ENCODE measurements at regions not wholly inside any gene's neighbourhood (a gene's known extent, or its start where the extent isn't known, plus 50 kb on each side); places are given as distances from the start of the nearest gene placed in this dataset.

DNA sequence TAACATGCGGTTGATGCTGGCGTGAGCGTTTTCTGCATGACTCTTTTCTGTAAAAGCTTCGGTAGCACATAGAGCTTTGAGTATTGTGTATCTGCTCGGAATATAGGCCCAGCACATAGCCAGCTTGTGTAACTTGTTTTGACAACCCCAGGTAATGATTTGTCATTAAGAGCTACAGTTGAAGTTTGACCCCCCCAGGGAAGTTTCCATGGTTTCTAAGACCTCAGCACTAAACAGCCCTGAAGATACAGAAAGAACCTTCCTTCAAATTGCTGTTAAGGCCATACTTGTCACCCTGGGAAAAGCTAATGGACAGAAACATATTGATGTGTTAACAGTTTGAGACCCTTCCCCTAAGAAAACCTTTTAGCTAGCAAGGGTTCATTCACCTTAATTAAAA lies 380.7 kb downstream of the PRDM2 start:
- BruUV-seq (replicated peaks) = no TSS peak
- CTCF ChIA-PET = no interaction called here
- intact Hi-C loops (cut with micrococcal nuclease) = no loop called here
- H3K9me3 Mint-ChIP-seq (ENCODE audit: unreplicated experiment) = no peaks in the 10 kb centered on the region
- TF ChIP-seq, protein P1, sequence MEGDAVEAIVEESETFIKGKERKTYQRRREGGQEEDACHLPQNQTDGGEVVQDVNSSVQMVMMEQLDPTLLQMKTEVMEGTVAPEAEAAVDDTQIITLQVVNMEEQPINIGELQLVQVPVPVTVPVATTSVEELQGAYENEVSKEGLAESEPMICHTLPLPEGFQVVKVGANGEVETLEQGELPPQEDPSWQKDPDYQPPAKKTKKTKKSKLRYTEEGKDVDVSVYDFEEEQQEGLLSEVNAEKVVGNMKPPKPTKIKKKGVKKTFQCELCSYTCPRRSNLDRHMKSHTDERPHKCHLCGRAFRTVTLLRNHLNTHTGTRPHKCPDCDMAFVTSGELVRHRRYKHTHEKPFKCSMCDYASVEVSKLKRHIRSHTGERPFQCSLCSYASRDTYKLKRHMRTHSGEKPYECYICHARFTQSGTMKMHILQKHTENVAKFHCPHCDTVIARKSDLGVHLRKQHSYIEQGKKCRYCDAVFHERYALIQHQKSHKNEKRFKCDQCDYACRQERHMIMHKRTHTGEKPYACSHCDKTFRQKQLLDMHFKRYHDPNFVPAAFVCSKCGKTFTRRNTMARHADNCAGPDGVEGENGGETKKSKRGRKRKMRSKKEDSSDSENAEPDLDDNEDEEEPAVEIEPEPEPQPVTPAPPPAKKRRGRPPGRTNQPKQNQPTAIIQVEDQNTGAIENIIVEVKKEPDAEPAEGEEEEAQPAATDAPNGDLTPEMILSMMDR (IDR thresholded peaks at IDR 0.05; ENCODE audit: unreplicated experiment) = no peak
- H3K27me3 Mint-ChIP-seq (ENCODE audit: insufficient read depth, unreplicated experiment) = no peaks in the 10 kb centered on the region
- no peak overlapping the region for H3K4me3 Mint-ChIP-seq (ENCODE audit: unreplicated experiment)
- no peak for DNase-seq (ENCODE audit: unreplicated experiment)
- no peak overlapping the region for H3K27ac Mint-ChIP-seq (ENCODE audit: low read depth, unreplicated experiment)
- no peaks in the 10 kb centered on the region for H3K36me3 Mint-ChIP-seq (ENCODE audit: insufficient read depth, unreplicated experiment)
- POLR2A ChIA-PET = interaction anchor here (1.1 kb wide), 1 partner anchor 13 kb away, joined by 3 read pairs; no protein-coding TSS in a partner anchor
- H3K4me1 Mint-ChIP-seq (ENCODE audit: insufficient read depth, unreplicated experiment) = peaks cover 7% of the 10 kb centered on the region

DNA sequence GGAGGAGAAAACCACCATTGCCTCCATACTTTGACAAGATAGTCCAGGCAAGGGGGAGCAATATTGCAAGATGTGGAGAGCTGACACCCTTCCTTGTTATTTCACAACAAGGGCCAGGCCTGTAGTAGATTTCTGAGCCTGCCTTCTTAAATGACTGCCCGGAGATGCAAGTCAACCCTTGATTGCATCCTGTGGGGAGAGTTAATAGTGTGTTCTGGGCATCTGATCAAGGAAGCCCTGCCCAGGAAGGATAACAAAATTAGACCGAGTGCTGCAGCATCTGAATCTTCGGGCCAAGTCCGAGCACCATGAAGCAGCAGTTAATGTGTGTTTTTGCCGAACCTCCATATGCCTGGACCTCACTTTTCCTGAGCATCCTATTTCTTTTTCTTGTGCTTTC lies 382.3 kb downstream of the PRDM2 start:
- H3K4me3 Mint-ChIP-seq (ENCODE audit: unreplicated experiment) = no peak overlapping the region

DNA sequence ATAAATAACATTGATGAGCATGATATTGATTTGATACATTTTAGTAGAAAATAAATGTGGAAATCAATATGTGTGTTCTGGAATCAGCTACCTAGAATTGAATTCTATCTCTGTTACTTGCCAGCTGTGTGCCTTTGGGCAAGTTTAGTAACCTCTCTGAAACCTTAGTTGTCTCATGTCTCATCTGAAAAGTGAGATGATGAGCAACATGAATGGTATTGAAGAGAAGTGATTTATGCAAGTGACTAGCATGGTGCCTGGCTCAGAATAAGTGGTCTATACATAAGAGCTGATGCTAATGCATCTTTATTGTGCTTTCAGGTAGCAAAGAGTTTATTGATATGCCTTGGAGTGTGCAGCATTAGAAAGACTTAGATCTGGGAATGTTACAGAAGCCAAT lies 383.3 kb downstream of the PRDM2 start:
- Mint-ChIP-seq H3K9me3 (ENCODE audit: unreplicated experiment) (no peaks in the 10 kb centered on the region), H3K4me1 (ENCODE audit: insufficient read depth, unreplicated experiment) (peaks cover 7% of the 10 kb centered on the region), H3K36me3 (ENCODE audit: insufficient read depth, unreplicated experiment) (no peaks in the 10 kb centered on the region), H3K27ac (ENCODE audit: low read depth, unreplicated experiment) (peak overlapping the region; percentile 33), H3K27me3 (ENCODE audit: insufficient read depth, unreplicated experiment) (no peaks in the 10 kb centered on the region), H3K4me3 (ENCODE audit: unreplicated experiment) (no peak overlapping the region)
- intact Hi-C loops (cut with micrococcal nuclease) = no loop called here
- TF ChIP-seq, protein P1 (IDR thresholded peaks at IDR 0.05; ENCODE audit: unreplicated experiment) = no peak
- BruUV-seq (replicated peaks) = no TSS peak
- CTCF ChIA-PET = interaction anchor here (0.7 kb wide), 1 partner anchor 874 kb away, joined by 3 read pairs; no protein-coding TSS in a partner anchor
- POLR2A ChIA-PET = no interaction called here
- no peak for DNase-seq (ENCODE audit: unreplicated experiment)

More for the DNA sequence above, 382.3 kb downstream of the PRDM2 start:
- intact Hi-C loops (cut with micrococcal nuclease) = no loop called here
- POLR2A ChIA-PET = interaction anchor here (0.6 kb wide), 1 partner anchor 129 kb away, joined by 3 read pairs; no protein-coding TSS in a partner anchor
- TF ChIP-seq, protein P1 (IDR thresholded peaks at IDR 0.05; ENCODE audit: unreplicated experiment) = no peak
- Mint-ChIP-seq H3K9me3 (ENCODE audit: unreplicated experiment) (no peaks in the 10 kb centered on the region), H3K4me1 (ENCODE audit: insufficient read depth, unreplicated experiment) (peaks cover 7% of the 10 kb centered on the region), H3K36me3 (ENCODE audit: insufficient read depth, unreplicated experiment) (no peaks in the 10 kb centered on the region), H3K27ac (ENCODE audit: low read depth, unreplicated experiment) (no peak overlapping the region), H3K27me3 (ENCODE audit: insufficient read depth, unreplicated experiment) (no peaks in the 10 kb centered on the region)
- CTCF ChIA-PET = no interaction called here
- DNase-seq (ENCODE audit: unreplicated experiment) = no peak
- no TSS peak for BruUV-seq (replicated peaks)

DNA sequence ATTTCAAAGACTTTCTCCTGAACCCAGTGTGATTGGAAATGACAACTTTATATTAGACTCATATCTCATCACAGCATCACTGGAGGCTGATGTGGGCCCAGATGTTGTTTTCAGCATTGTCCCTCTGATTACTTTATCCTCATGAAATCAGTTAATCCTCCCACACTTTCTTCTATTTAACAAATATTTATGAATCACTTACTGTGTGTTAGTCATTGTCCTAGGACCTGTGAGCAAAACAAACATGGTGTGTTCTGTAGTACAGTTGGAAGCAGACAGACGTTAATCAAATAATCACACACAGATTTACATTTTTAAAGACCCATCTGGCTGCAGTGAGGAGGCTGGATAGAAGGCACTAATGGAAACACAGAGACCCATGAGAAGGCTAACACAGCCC lies 383.7 kb downstream of the PRDM2 start:
- DNase-seq (ENCODE audit: unreplicated experiment) = no peak
- no peaks in the 10 kb centered on the region for H3K9me3 Mint-ChIP-seq (ENCODE audit: unreplicated experiment)
- intact Hi-C loops (cut with micrococcal nuclease) = no loop called here
- no peaks in the 10 kb centered on the region for H3K27me3 Mint-ChIP-seq (ENCODE audit: insufficient read depth, unreplicated experiment)
- H3K36me3 Mint-ChIP-seq (ENCODE audit: insufficient read depth, unreplicated experiment) = no peaks in the 10 kb centered on the region
- POLR2A ChIA-PET = no interaction called here
- CTCF ChIA-PET = interaction anchor here (0.7 kb wide), 1 partner anchor 873 kb away, joined by 3 read pairs; no protein-coding TSS in a partner anchor
- peak overlapping the region; percentile 33 for H3K27ac Mint-ChIP-seq (ENCODE audit: low read depth, unreplicated experiment)
- H3K4me3 Mint-ChIP-seq (ENCODE audit: unreplicated experiment) = no peak overlapping the region
- TF ChIP-seq, protein P1 (IDR thresholded peaks at IDR 0.05; ENCODE audit: unreplicated experiment) = no peak
- peaks cover 7% of the 10 kb centered on the region for H3K4me1 Mint-ChIP-seq (ENCODE audit: insufficient read depth, unreplicated experiment)
- BruUV-seq (replicated peaks) = no TSS peak

All from MCF 10A (cell line).